Muscle layer of duodenum (tissue), 2 donors: ENCODE measurements at regions not wholly inside any gene's neighbourhood (a gene's known extent, or its start where the extent isn't known, plus 50 kb on each side); places are given as distances from the start of the nearest gene placed in this dataset.
A peak's percentile ranks its signal among the peaks of the same experiment; 100 is the strongest.

Source experiments
- H3K27ac ChIP-seq: one replicate; pipeline ENCODE4 v1.7.0; 2013; ENCODE audit warnings: mild to moderate bottlenecking, low read length
- H3K27me3 ChIP-seq: one replicate; pipeline ENCODE4 v1.7.0; 2013; ENCODE audit warnings: low read depth, mild to moderate bottlenecking, control low read depth, low read length
- H3K36me3 ChIP-seq, 2 donors: one replicate each; pipeline ENCODE4 v1.7.0; 2013; ENCODE audit warnings: low read length in 2 of 2, control low read depth in 1 of 2, mild to moderate bottlenecking in 1 of 2; ENCODE audit not compliant: insufficient read depth in 2 of 2, control insufficient read depth in 1 of 2
- H3K4me1 ChIP-seq, 2 donors: one replicate each; pipeline ENCODE4 v1.7.0; 2013; ENCODE audit warnings: low read length in 2 of 2, mild to moderate bottlenecking in 2 of 2, control low read depth in 1 of 2, moderate library complexity in 1 of 2; ENCODE audit not compliant: insufficient read depth in 2 of 2, control insufficient read depth in 1 of 2
- H3K4me3 ChIP-seq, 2 donors: one replicate each; pipeline ENCODE4 v1.7.0; 2013; ENCODE audit warnings: low read length in 2 of 2, low read depth in 1 of 2, mild to moderate bottlenecking in 1 of 2
- H3K9me3 ChIP-seq, 2 donors: one replicate each; pipeline ENCODE4 v1.7.0; 2013; ENCODE audit warnings: low read length in 2 of 2, control low read depth in 1 of 2, mild to moderate bottlenecking in 1 of 2; ENCODE audit not compliant: control insufficient read depth in 1 of 2
- donor health status: healthy.

DNA sequence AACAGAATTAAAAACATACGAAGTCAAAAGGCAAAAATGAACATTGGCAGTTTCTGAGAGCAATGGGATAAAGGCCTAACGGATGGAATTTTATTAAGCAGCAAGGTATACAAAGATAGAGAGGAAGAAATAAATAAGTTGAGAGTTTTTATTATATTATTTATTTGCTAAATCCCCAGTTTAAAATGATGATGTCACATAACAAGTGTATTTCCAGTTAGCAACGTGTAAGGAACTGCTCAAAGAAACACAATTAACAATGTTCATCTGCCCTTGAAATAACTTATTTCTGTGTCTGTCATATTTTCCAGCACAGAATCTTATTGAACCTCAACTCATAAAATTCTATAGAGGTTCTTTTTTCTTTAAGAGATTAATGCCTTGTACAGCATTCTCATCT, 108.6 kb upstream of the TMEM106B start:
- Histone ChIP-seq H3K36me3 (no peaks in the 10 kb centered on the region), H3K27ac (no peak overlapping the region), H3K27me3 (no peaks in the 10 kb centered on the region), H3K4me3 (no peak overlapping the region), H3K4me1 (no peaks in the 10 kb centered on the region), H3K9me3 (no peaks in the 10 kb centered on the region)

- no peak overlapping the region for H3K27ac ChIP-seq
These were observed 107.1 kb upstream of the TMEM106B start for GRCh38 chr7:12103948-12104347.

GRCh38 chr7:12107381-12107780, 103.7 kb upstream of the TMEM106B start:
- no peak overlapping the region for H3K27ac ChIP-seq
- H3K4me3 ChIP-seq = no peak overlapping the region
- peaks cover 0 to 8% of the 10 kb centered on the region in 2 donors for H3K4me1 ChIP-seq
- no peaks in the 10 kb centered on the region for H3K36me3 ChIP-seq
- H3K9me3 ChIP-seq = no peaks in the 10 kb centered on the region
- H3K27me3 ChIP-seq = no peaks in the 10 kb centered on the region

More at GRCh38 chr7:12103948-12104347, 107.1 kb upstream of the TMEM106B start:
- Histone ChIP-seq H3K4me1 (no peaks in the 10 kb centered on the region), H3K4me3 (no peak overlapping the region), H3K36me3 (no peaks in the 10 kb centered on the region), H3K27me3 (no peaks in the 10 kb centered on the region), H3K9me3 (no peaks in the 10 kb centered on the region)

GRCh38 chr7:12107841-12108254, 103.2 kb upstream of the TMEM106B start:
- no peak overlapping the region for H3K27ac ChIP-seq
- H3K27me3 ChIP-seq = no peaks in the 10 kb centered on the region
- H3K36me3 ChIP-seq = no peaks in the 10 kb centered on the region
- H3K4me1 ChIP-seq = peaks cover 0 to 8% of the 10 kb centered on the region in 2 donors
- no peak overlapping the region for H3K4me3 ChIP-seq
- no peaks in the 10 kb centered on the region for H3K9me3 ChIP-seq

DNA sequence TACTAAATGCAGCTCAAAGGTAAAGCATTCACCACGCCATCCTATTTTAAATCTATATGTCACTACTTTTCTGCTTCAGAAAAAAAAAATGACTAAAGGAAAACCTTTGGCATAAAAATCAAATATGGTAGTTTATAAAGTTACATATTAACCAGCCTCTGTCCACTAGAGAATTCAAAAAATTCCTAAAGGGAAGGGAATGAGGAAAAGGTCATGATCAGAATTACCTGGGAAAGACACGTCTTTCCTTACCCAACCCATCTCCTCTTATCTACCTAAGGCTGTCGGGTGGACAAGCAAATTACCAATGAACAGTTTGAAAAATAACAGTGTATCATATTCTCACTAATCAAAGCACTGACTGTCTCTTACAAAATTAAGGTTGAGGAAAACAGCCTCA, 100.7 kb upstream of the TMEM106B start:
- no peak overlapping the region for H3K4me3 ChIP-seq
- H3K27me3 ChIP-seq = no peaks in the 10 kb centered on the region
- H3K9me3 ChIP-seq = no peaks in the 10 kb centered on the region
- H3K36me3 ChIP-seq = no peaks in the 10 kb centered on the region
- H3K27ac ChIP-seq = no peak overlapping the region
- H3K4me1 ChIP-seq = peaks cover 0 to 8% of the 10 kb centered on the region in 2 donors

- Histone ChIP-seq H3K4me1 (peaks cover 0 to 8% of the 10 kb centered on the region in 2 donors), H3K36me3 (no peaks in the 10 kb centered on the region), H3K27ac (no peak overlapping the region), H3K9me3 (no peaks in the 10 kb centered on the region), H3K4me3 (peak overlapping the region in 1 of 2 donors; percentile 65), H3K27me3 (no peaks in the 10 kb centered on the region)
These were observed 99.4 kb upstream of the TMEM106B start for GRCh38 chr7:12111422-12112405.

DNA sequence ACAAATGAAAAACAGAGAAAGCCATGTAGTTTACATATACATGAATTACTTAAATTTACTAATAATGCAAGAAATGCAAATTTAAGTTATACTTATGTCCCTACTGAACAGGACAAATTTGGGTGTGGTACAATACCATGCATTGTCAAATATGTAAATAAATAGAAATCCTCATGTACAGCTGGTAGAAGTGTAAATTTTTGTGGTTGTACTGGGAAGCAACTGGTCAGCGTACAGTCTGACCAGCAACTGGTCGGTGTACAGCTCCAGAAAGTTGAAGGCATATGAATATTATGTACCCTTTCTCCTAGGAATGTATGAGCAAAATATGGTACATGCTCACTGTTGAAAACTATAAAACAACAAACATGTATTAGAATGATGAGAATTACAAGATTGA, 93.9 kb upstream of the TMEM106B start:
- Histone ChIP-seq H3K27ac (no peak overlapping the region), H3K27me3 (no peaks in the 10 kb centered on the region), H3K36me3 (no peaks in the 10 kb centered on the region), H3K4me3 (no peak overlapping the region), H3K4me1 (no peaks in the 10 kb centered on the region), H3K9me3 (no peaks in the 10 kb centered on the region)

- no peak overlapping the region for H3K27ac ChIP-seq
- H3K4me3 ChIP-seq = no peak overlapping the region
- no peaks in the 10 kb centered on the region for H3K36me3 ChIP-seq
- no peaks in the 10 kb centered on the region for H3K4me1 ChIP-seq
- no peaks in the 10 kb centered on the region for H3K27me3 ChIP-seq
- H3K9me3 ChIP-seq = no peaks in the 10 kb centered on the region
These were observed 91.3 kb upstream of the TMEM106B start for GRCh38 chr7:12119620-12120303.

DNA sequence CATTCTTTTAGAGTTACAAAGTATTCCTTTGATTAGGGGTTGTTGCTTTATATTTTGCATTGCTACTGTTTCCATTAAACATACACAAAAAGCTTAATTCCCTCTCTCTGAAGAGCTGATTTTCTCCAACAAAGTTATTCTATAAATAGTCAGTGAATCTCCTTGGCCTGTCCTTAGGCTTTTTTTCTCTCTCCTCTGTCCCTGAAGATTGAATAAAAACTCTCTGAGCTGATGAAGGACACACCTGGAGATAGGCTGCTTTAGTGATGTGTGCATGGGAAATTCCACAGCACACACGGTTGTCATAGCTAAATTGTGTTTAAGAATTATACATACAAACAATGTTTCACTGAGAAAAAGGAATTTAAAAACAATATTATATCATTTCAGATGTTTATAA, 90.5 kb upstream of the TMEM106B start:
- H3K4me1 ChIP-seq = no peaks in the 10 kb centered on the region
- no peak overlapping the region for H3K4me3 ChIP-seq
- no peak overlapping the region for H3K27ac ChIP-seq
- H3K36me3 ChIP-seq = no peaks in the 10 kb centered on the region
- no peaks in the 10 kb centered on the region for H3K27me3 ChIP-seq
- no peaks in the 10 kb centered on the region for H3K9me3 ChIP-seq

DNA sequence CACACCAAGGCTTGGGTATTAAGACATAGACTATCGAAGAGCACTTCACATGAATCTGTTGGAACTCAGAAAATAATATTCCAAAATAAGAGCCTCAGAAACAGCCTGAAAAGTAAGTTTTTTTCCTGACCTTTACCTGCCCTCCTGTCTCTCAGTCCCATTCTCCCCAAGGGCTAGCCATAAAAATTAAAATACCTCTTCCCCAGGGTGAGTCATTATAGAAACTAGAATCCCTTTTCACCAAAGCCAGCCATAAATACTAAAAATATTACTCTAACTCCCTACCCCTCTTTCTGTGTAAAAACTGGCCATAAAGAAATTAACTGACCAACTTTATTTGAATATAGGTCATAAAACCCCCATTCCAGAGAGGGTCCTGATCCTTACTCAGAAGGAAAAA, 87.9 kb upstream of the TMEM106B start:
- no peaks in the 10 kb centered on the region for H3K36me3 ChIP-seq
- H3K9me3 ChIP-seq = no peaks in the 10 kb centered on the region
- H3K27ac ChIP-seq = no peak overlapping the region
- no peaks in the 10 kb centered on the region for H3K27me3 ChIP-seq
- no peak overlapping the region for H3K4me3 ChIP-seq
- no peaks in the 10 kb centered on the region for H3K4me1 ChIP-seq

GRCh38 chr7:12124028-12124427, 87.1 kb upstream of the TMEM106B start:
- Histone ChIP-seq H3K4me1 (no peaks in the 10 kb centered on the region), H3K27ac (no peak overlapping the region), H3K4me3 (no peak overlapping the region), H3K27me3 (no peaks in the 10 kb centered on the region), H3K9me3 (no peaks in the 10 kb centered on the region), H3K36me3 (no peaks in the 10 kb centered on the region)
